Panc1 (cell line): ENCODE measurements at regions not wholly inside any gene's neighbourhood (a gene's known extent, or its start where the extent isn't known, plus 50 kb on each side); places are given as distances from the start of the nearest gene placed in this dataset.

Source experiments
- ATAC-seq: fragments of 200-7000 bp; cut with Tn5 transposase; 2 replicates; pipeline ENCODE4 v1.9.1; 2020; ENCODE audit warnings: mild to moderate bottlenecking, moderate library complexity
- BruUV-seq: library from RNA; stranded (reverse); fragments of 400-500 nt; replicated peaks from 2 replicates; lab custom pipeline; 2021; lab: Mats Ljungman, UMichigan
- CTCF ChIA-PET: fragments of 300-600 bp; sonication (Branson Sonifier 250); formaldehyde crosslinking; loops from one replicate; lab custom pipeline; 2022; ENCODE audit warnings: antibody characterized with exemption; lab: Charles Lee
- POLR2A ChIA-PET: fragments of 300-600 bp; sonication (Branson Sonifier 250); formaldehyde crosslinking; loops from one replicate; lab custom pipeline; 2022; ENCODE audit warnings: antibody characterized with exemption; lab: Charles Lee
- DNase-seq: peaks from one replicate; pipeline ENCODE4 v3.0.0-alpha.2; 2010; ENCODE audit warnings: low read depth, low spot score
- H3K27ac ChIP-seq: 2 replicates; pipeline ENCODE4 v1.5.1; 2011; ENCODE audit warnings: mild to moderate bottlenecking, low read length, inconsistent platforms
- H3K27me3 ChIP-seq: fragments of 200-500 bp; sonication (Bioruptor generic); 2 replicates; pipeline ENCODE4 v1.6.0; 2014; ENCODE audit warnings: low read length, inconsistent platforms; ENCODE audit not compliant: control insufficient read depth, insufficient read depth
- H3K36me3 ChIP-seq: fragments of 200-500 bp; sonication (Bioruptor generic); 2 replicates; pipeline ENCODE4 v1.5.1; 2014; ENCODE audit warnings: inconsistent platforms, mild to moderate bottlenecking, low read length, moderate library complexity; ENCODE audit not compliant: control insufficient read depth, insufficient read depth
- H3K4me1 ChIP-seq: 2 replicates; pipeline ENCODE4 v1.5.1; 2011; ENCODE audit warnings: inconsistent platforms, mild to moderate bottlenecking, low read length, moderate library complexity; ENCODE audit not compliant: control insufficient read depth, insufficient read depth
- H3K4me3 ChIP-seq, 2 experiments: 2 replicates each; pipeline ENCODE4 v1.5.1; 2011 to 2012; ENCODE audit warnings: low read depth in 2 of 2, low read length in 2 of 2, mild to moderate bottlenecking in 2 of 2, inconsistent platforms in 1 of 2, moderate library complexity in 1 of 2
- H3K9me3 ChIP-seq: fragments of 200-500 bp; sonication (Bioruptor generic); 2 replicates; pipeline ENCODE4 v1.5.1; 2014; ENCODE audit warnings: low read depth, mild to moderate bottlenecking, inconsistent platforms, low read length, moderate library complexity; ENCODE audit not compliant: control insufficient read depth, insufficient read depth
- CTCF ChIP-seq: fragments of 450-650 bp; IDR thresholded peaks from 2 replicates; pipeline ENCODE4 v1.5.1; 2017; ENCODE audit warnings: mild to moderate bottlenecking
- POLR2AphosphoS5 ChIP-seq: IDR thresholded peaks from 2 replicates; pipeline ENCODE4 v1.6.1; 2012; ENCODE audit warnings: mild to moderate bottlenecking, low read depth, low read length, moderate library complexity
- SIN3A ChIP-seq: IDR thresholded peaks from 2 replicates; pipeline ENCODE4 v1.6.1; 2012; ENCODE audit warnings: low read depth, mild to moderate bottlenecking, low read length, moderate library complexity, borderline replicate concordance; ENCODE audit not compliant: insufficient read depth
- TCF7L2 ChIP-seq: IDR thresholded peaks from 2 replicates; pipeline ENCODE4 v1.6.1; 2011; ENCODE audit warnings: mild to moderate bottlenecking, low read depth, low read length, inconsistent platforms
- in situ Hi-C: cut with HindIII; loops from 2 replicates; pipeline ENCODE4 v1.10.0; 2016; ENCODE audit warnings: low sequenced_read_pairs, low pct_unique_long_range_greater_than_20kb
- intact Hi-C: fragments of 100-400 bp; cut with micrococcal nuclease; formaldehyde crosslinking; loops from one replicate; pipeline ENCODE4 v1.10.0; 2022; ENCODE audit not compliant: unreplicated experiment
- TF ChIP-seq, protein P1 (sequence below), 2 experiments: IDR thresholded peaks; 2 replicates each; pipeline ENCODE4 v1.6.1; 2011 to 2012; ENCODE audit warnings: low read depth in 2 of 2, control low read depth in 1 of 2, low read length in 1 of 2, mild to moderate bottlenecking in 1 of 2, moderate library complexity in 1 of 2; ENCODE audit not compliant: insufficient read depth in 1 of 2

DNA sequence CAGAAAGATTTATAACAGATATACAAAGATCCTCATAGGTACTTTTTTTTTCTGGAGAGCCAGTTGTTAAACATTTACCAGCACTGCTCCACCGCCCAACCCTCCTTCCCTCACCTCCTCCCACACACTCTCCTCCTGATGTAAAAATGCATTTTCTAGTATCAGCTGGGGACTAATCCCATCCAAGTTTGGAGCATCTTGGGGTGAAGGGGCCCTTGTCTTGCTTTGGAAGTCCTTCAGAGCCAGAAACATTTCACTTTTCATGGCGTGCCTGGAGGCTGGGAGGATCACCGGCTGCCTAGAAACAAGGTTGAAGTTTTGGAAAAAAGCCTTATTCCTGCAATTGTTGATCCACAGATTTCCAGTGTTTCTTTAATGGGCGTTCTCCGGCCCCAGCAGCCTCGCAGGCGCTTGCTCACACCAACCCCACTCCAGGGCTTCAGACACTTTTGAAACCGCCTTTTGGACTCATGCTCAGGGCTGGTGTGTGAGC is 165.1 kb upstream of the AFDN start:
- in situ Hi-C loops, result no loop called here
- ChIA-PET CTCF (interaction anchor here (0.7 kb wide), 1 partner anchor 56 kb away, joined by 3 read pairs; no protein-coding TSS in a partner anchor), POLR2A (no interaction called here)

GRCh38 chr6:167662075-167662880 is 164.4 kb upstream of the AFDN start:
- Histone ChIP-seq H3K27me3 (no peaks in the 10 kb centered on the region), H3K36me3 (no peaks in the 10 kb centered on the region), H3K9me3 (no peaks in the 10 kb centered on the region), H3K4me1 (no peaks in the 10 kb centered on the region), H3K4me3 (no peak overlapping the region), H3K27ac (no peak overlapping the region)
- no peak for DNase-seq
- no peak for ATAC-seq
- BruUV-seq, result no TSS peak
- in situ Hi-C loops, result no loop called here
- ChIA-PET POLR2A (no interaction called here), CTCF (interaction anchor here (0.7 kb wide), 1 partner anchor 55 kb away, joined by 3 read pairs; no protein-coding TSS in a partner anchor)
- intact Hi-C loops, result no loop called here
- TF ChIP-seq CTCF, result no peak
- no peak for TF ChIP-seq POLR2AphosphoS5
- no peak for TF ChIP-seq TCF7L2
- no peak for TF ChIP-seq SIN3A
- TF ChIP-seq, protein P1, sequence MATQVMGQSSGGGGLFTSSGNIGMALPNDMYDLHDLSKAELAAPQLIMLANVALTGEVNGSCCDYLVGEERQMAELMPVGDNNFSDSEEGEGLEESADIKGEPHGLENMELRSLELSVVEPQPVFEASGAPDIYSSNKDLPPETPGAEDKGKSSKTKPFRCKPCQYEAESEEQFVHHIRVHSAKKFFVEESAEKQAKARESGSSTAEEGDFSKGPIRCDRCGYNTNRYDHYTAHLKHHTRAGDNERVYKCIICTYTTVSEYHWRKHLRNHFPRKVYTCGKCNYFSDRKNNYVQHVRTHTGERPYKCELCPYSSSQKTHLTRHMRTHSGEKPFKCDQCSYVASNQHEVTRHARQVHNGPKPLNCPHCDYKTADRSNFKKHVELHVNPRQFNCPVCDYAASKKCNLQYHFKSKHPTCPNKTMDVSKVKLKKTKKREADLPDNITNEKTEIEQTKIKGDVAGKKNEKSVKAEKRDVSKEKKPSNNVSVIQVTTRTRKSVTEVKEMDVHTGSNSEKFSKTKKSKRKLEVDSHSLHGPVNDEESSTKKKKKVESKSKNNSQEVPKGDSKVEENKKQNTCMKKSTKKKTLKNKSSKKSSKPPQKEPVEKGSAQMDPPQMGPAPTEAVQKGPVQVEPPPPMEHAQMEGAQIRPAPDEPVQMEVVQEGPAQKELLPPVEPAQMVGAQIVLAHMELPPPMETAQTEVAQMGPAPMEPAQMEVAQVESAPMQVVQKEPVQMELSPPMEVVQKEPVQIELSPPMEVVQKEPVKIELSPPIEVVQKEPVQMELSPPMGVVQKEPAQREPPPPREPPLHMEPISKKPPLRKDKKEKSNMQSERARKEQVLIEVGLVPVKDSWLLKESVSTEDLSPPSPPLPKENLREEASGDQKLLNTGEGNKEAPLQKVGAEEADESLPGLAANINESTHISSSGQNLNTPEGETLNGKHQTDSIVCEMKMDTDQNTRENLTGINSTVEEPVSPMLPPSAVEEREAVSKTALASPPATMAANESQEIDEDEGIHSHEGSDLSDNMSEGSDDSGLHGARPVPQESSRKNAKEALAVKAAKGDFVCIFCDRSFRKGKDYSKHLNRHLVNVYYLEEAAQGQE (IDR thresholded peaks at IDR 0.05; ENCODE audit: insufficient read depth in 1 of 2, low read depth in 2 of 2, low read length in 1 of 2), result no peak

More for the DNA sequence above, 165.1 kb upstream of the AFDN start:
- intact Hi-C loops, result no loop called here
- TF ChIP-seq CTCF (no peak), POLR2AphosphoS5 (no peak), TCF7L2 (no peak), SIN3A (no peak)
- TF ChIP-seq, protein P1 (IDR thresholded peaks at IDR 0.05; ENCODE audit: insufficient read depth in 1 of 2, low read depth in 2 of 2, low read length in 1 of 2), result no peak
- Histone ChIP-seq H3K27ac (no peak overlapping the region), H3K4me1 (no peaks in the 10 kb centered on the region), H3K36me3 (no peaks in the 10 kb centered on the region), H3K9me3 (no peaks in the 10 kb centered on the region), H3K27me3 (no peaks in the 10 kb centered on the region), H3K4me3 (no peak overlapping the region)
- BruUV-seq, result no TSS peak
- ATAC-seq (no peak), DNase-seq (no peak)
